T-helper 22 cell (primary cell): ENCODE measurements at regions not wholly inside any gene's neighbourhood (a gene's known extent, or its start where the extent isn't known, plus 50 kb on each side); places are given as distances from the start of the nearest gene placed in this dataset.

Experiments used
- DNase-seq: peaks from one replicate; pipeline ENCODE4 v3.0.0-alpha.2; 2020; ENCODE audit warnings: low read depth

DNA sequence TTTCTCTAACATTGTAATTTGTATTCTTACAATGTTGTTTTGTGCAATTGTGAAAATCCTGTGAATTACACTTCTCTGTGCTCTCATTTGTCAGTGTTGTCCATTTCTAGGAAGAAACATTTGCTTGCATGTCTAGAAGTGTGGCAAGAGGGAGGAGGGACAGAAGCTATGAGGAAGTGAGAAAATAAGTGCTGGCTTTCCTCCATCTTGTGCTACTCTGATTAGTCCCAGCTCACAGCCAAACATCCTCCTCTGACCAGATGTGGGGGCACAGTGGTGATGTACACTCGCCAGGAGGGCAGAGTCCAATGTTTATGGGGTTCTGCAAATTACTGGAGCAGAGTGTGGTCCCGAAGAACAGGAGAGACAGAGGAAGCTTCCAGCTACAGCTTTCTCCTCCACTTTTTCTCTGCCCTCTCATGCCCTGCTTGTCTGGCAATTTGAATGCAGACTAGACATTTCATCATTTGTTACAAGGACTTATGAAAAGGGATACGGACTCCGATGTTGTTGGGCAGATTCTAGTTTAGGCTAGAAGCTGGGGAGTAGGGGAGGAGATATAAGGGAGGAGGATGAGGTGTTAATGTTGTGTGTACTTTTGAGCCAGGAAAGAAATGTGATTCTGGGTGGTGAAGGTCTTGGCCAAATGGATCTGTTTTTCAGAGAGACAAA is 131.0 kb upstream of the C1GALT1 start:
- no peak for DNase-seq

DNA sequence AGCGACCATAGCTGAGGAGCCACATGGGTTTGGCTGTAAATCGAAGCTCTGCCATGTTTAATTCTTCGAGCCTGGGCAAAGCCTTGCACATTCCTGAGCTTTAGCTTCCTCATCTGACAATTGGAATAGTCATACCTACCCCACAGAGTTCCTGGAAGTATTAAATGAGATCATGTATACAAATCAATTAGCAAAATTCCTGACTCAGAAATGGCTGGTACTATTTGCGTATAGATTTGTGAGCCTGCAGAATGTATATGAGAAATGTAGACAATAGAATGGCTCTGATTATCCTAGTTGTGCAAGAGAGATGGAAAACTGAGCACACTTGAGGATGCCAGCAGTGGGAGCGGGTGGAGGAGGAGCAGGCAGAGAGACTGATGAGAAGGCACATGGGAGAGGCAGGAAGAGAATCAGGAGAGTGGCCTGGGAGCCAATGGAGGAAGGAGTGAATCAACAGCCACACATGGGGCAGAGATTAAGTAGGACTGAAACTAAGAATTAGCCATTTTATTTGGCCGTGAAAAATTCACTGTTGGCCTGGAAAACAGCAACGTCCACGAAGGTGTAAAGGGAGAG is 128.0 kb upstream of the C1GALT1 start:
- no peak for DNase-seq

- no peak for DNase-seq
These were observed 121.3 kb upstream of the C1GALT1 start for GRCh38 chr7:7060828-7061599.

DNA sequence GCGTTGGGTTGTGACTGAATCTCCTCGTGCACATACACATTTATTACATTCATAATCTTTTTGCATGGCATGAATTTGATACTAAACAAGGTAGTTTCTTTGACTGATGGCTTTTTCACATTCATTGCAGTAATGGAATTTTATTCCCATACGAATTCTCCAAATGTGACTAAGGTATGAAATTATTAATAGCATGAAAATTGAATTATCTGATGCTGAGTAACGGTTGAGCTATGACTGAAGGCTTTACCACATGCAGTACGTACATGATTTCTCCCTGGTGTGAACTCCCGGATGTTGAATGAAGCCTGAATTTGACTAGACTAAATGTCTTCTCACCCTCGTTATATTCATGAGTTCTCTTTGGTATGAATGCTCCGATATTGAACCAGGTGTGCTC is 104.4 kb upstream of the C1GALT1 start:
- no peak for DNase-seq

DNA sequence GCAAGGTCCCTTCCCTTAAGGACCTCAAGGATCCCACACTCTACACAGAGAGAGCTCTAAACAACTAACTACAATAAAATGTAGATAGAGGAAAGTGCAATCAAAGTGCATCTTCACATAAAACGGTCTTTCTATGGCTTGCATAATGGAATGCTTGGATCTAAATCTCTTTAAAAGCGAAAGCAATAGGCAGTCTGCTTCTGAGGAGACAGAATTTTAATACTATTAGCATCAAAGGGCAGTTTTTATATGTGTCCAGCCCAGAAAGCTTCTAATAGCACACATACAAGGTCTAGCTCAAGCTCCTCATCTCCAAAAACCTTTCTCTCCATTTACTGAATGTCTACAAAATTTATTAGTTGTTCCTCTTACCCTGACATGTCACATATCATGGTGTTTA is 101.5 kb upstream of the C1GALT1 start:
- no peak for DNase-seq

- DNase-seq: no peak
These were observed 91.9 kb upstream of the C1GALT1 start for GRCh38 chr7:7090460-7090859.

DNA sequence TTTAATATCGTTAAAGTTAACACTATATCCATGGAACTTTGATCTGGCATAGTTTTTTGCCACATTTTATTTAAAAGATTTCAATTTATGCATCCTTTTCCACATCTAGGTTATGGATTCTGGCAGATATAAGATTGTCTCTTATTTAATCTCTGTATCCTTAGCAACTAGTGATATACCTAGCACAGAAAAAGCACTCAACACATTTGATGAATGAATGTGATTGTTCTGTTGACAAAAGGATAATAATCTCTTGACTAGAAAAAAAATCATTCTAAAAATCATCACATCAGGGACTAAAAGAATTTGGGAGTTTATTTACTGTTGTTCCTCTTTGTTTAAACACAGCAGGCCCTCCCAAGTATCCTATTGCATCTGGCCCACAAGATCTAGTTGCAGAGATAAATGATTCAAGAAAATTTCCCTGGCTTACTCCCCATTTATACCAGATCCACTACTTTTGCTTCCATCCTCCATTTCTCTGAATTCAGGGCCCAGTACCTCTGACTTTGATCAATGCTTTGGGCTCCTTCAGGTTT is 84.0 kb upstream of the C1GALT1 start:
- no peak for DNase-seq

DNA sequence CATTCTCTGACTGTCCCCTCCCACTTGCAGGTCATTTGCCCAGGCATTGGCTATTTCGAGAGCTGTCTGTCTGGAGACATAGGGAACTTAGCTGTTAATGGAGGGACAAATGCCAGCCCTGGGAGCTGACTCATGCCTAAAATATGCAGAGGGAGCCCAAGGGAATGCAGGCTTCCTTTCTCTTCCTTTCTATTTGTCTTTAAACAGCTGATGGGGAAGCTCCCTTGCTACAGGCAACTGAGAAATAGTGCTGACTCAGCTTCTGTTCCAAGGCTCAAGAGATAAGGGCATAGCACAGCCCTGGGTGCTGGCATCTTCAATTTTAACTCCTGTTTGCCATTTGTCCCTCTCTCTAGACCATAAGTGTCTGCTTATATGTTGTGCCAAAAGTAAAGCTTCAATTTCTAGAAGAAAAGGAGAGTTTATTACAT is 82.7 kb upstream of the C1GALT1 start:
- DNase-seq: no peak

DNA sequence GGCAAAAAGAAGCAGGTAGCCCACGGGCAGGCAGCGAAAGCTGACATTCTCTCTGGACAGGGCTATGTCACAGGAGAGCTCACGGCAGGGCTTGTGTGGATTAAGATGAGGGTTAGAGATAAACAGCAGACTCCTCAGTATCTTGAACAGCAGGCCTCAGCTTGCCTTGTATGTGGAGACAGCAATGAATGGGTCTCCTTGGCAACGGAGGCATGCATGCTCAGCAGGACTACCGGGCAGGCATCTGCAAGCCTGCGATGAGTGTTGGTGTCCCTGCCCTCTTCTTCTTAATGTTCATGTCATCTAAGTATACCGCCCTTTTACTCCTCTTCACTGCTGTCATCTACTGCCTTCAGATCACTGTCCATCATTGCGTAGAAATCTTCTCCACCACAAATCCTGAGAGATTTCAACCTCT is 81.9 kb upstream of the C1GALT1 start:
- no peak for DNase-seq

DNA sequence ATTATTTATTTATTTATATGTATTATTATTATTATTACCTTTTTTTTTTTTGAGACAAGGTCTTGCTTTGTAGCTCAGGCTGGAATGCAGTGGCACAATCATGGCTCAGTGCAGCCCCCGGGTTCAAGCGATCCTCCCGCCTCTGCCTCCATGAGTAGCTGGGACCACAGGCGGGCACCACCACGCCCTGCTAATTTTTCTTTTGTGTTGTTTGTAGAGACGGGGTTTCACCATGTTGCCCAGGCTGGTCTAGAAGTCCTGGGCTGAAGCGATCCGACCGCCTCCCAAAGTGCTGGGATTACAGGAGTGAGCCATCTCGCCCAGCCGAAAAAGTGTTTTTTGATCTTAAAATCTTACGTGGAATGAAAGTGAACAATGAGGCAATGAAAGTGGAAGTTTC is 79.4 kb upstream of the C1GALT1 start:
- no peak for DNase-seq

DNA sequence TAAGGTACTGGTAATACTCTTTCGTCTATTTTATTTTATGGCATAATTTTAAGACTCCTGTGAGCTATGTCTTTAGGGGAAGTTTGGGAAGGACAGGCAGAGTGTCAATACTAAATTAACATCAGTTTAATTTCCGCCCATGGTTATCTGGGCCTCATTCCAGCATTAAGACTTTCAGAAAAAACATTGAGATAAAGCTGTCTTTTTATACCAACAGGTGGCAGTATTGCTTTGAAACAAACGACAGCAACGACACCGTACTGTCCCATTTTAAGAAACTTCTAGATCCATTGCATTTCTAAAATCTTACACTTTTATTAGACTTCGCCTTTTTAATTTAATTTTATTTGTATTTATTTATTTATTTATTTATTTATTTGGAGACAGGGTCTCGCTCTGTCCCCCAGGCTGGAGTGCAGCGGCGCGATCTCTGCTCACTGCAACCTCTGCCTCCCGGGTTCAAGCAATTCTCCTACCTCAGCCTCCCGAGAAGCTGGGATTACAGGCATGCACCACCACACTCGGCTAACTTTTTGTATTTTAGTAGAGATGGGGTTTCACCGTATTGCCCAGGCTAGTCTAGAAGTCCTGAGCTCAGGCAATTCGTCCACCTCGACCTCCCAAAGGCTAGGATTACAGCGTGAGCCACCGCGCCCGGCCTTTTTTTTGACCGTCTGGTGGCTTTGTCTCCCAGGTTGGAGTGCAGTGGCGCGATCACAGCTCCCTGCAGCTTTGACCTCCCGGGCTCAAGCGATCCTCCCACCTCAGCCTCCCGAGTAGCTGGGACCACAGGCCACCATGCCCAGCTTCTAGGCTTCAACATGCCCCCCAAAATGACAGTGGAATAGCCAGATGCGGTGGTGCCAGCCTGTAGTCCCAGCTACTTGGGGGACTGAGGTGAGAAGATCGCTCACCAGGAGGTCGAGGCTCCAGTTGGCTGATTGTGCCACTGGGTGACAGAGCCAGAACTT is 78.7 kb upstream of the C1GALT1 start:
- DNase-seq: no peak

- no peak for DNase-seq
These were observed 78.0 kb upstream of the C1GALT1 start for GRCh38 chr7:7104314-7104698.

DNA sequence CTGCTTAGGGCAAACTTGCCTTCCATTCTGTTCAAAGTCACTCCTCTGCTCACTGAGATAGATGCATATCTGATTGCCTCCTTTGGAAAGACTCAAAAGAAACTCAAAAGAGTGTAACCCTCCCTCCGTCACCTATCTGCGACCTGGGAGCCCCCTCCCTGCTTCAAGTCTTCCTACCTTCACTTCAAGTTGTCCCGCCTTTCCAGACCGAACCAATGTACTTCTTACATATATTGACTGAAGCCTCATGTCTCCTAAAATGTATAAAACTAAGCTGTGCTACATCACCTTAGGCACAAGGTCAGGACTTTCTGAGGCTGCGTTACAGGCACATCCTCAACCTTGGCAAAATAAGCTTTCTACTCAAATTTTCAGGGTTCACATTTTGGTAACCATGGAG is 77.4 kb upstream of the C1GALT1 start:
- DNase-seq: no peak

- no peak for DNase-seq
These were observed 76.4 kb upstream of the C1GALT1 start for GRCh38 chr7:7105800-7106582.

GRCh38 chr7:7108931-7109330 is 73.4 kb upstream of the C1GALT1 start:
- DNase-seq: no peak

DNA sequence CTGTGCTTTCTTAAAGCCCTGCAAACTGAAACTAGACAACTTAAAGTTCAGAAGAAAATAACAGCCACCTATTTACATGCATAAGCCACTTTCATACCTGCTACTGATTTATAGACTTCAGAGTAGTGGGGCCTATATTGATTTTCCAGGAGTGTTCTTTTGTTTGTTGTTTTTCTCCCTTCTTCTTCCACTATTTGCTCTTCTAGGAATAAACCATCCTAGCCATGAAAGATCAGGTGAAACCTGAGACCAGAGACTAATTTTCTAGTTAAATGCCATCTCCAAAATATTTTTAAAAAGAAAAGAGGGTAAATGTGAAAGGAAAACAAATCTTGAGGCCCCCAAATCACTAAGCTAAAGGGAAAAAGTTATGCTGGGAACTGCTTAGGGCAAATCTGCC is 72.4 kb upstream of the C1GALT1 start:
- no peak for DNase-seq

DNA sequence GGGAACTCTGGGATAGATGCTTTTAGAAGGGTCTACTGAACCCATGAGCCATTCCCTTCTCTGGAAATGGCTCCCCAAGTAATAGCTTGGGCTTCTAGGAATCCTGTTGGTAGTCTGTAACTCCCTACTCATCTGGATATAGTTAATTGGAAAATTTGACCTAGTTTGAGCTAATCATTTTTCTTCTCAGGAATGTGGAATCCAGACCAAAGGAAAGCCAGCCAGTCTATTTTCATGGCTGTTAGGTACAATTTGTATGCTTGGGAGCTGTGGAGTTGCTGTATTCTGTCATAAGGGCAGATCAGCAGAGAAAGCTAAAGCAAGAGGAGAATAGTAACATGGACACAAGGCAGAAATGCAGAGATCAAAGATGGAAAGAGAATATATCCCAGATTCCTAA is 71.6 kb upstream of the C1GALT1 start:
- DNase-seq: no peak

DNA sequence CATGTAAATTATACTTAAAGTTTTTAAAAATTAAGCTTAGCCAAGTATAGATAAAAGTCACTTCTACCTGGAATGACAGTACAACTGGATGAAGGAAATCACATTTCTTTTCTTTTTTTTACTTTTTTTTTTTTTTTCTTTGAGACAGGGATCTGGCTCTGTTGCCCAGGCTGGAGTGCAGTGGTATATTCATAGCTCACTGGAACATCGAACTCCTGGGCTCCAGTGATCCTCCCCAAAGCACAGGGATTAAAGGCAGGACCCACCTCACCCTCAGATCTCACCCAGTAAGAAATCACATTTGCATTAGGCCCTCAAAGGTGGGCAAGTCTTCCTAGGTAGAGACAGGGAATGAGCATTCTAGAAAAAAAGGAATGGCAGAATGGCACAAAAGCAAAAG is 69.5 kb upstream of the C1GALT1 start:
- DNase-seq: no peak

GRCh38 chr7:7114575-7115291 is 67.6 kb upstream of the C1GALT1 start:
- no peak for DNase-seq

DNA sequence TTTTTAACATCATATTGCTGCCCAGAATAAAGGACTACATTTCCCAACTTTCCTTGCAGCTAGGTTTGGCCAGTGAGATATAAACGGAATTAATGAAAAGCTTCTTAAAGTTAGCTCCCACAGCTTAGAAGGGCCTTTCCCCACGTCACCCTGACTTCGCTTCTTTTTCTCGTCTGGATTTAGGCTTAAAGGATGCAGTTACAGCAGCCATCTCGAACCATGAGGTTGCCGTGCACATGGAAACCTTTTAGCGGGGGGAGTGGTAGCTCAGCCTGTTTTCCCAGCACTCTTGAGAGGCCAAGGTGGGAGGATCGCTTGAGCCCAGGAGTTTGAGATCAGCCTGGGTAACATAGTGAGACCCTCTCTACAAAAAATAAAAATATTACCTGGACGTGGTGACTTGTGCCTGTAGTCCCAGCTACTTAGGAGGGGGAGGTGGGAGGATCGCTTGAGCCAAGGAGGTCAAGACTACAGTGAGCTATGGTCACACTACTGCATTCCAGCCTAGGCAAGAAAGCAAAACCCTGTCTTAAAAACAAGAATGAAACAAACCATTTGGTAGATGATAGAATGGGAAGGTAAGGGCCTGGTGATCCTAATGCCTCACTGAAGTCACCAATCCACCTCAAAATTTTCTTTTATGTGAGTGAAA is 64.3 kb upstream of the C1GALT1 start:
- DNase-seq: no peak
